Endothelial cell of umbilical vein (primary cell): ENCODE measurements at regions not wholly inside any gene's neighbourhood (a gene's known extent, or its start where the extent isn't known, plus 50 kb on each side); places are given as distances from the start of the nearest gene placed in this dataset.

Source experiments
- BruUV-seq: library from RNA; stranded (reverse); fragments of 400-500 nt; replicated peaks from 2 replicates; lab custom pipeline; 2021; lab: Mats Ljungman, UMichigan
- CTCF ChIA-PET: fragments of 300-600, 350-600 bp; sonication (Branson Sonifier 250); formaldehyde crosslinking; loops from one replicate; lab custom pipeline; 2021; ENCODE audit warnings: antibody characterized with exemption, inconsistent platforms; lab: Charles Lee
- POLR2A ChIA-PET: fragments of 300-600, 350-600 bp; sonication (Branson Sonifier 250); formaldehyde crosslinking; loops from one replicate; lab custom pipeline; 2021; ENCODE audit warnings: antibody characterized with exemption, inconsistent platforms; lab: Charles Lee
- DNase-seq: peaks from one replicate; pipeline ENCODE4 v3.0.0-alpha.2; 2011; ENCODE audit warnings: low read depth, low spot score
- FAIRE-seq: peaks from 2 replicates; lab custom pipeline; 2011; peaks lifted over from hg19 to GRCh38; lab: Jason Lieb, UNC
- H2AFZ ChIP-seq: 2 replicates; pipeline ENCODE4 v1.6.0; 2012; ENCODE audit warnings: low read depth, low read length, control low read depth, inconsistent platforms
- H3K27ac ChIP-seq: 2 replicates; pipeline ENCODE4 v1.5.1; 2011; ENCODE audit warnings: low read depth, mild to moderate bottlenecking, control low read depth, low read length, moderate library complexity; ENCODE audit not compliant: insufficient read depth
- H3K27me3 ChIP-seq, 2 experiments: 2 replicates each; pipeline versions ENCODE4 v1.6.0 to v1.6.1; 2011; ENCODE audit warnings: low read length in 2 of 2, mixed read lengths in 1 of 2; ENCODE audit not compliant: control insufficient read depth in 2 of 2, insufficient read depth in 2 of 2
- H3K36me3 ChIP-seq, 2 experiments: 2 replicates in 1 of 2; 3 replicates in 1 of 2; pipeline ENCODE4 v1.5.1; 2011; ENCODE audit warnings: low read length in 2 of 2, mild to moderate bottlenecking in 1 of 2, moderate library complexity in 1 of 2; ENCODE audit not compliant: control insufficient read depth in 2 of 2, insufficient read depth in 2 of 2; ENCODE audit errors: extremely low read depth in 1 of 2
- H3K4me1 ChIP-seq: 3 replicates; pipeline ENCODE4 v1.5.1; 2011; ENCODE audit warnings: mild to moderate bottlenecking, low read length; ENCODE audit not compliant: control insufficient read depth, insufficient read depth; ENCODE audit errors: extremely low read depth
- H3K4me2 ChIP-seq: 2 replicates; pipeline ENCODE4 v1.6.1; 2011; ENCODE audit warnings: low read length, control low read depth, mixed read lengths; ENCODE audit not compliant: insufficient read depth
- H3K4me3 ChIP-seq, 3 experiments: fragments of 200-600 bp in 1 of 3; sonication (generic), shearing (Covaris generic) in 1 of 3; replicated peaks in 1 of 3; 2 replicates each; pipeline ENCODE4 v1.5.1; 2011 to 2016; ENCODE audit warnings: control low read depth in 3 of 3, low read length in 3 of 3, mild to moderate bottlenecking in 2 of 3, inconsistent platforms in 1 of 3, low read depth in 1 of 3, moderate library complexity in 1 of 3; ENCODE audit not compliant: insufficient read depth in 1 of 3
- H3K79me2 ChIP-seq: 2 replicates; pipeline ENCODE4 v1.6.0; 2012; ENCODE audit warnings: low read length, inconsistent platforms; ENCODE audit not compliant: control insufficient read depth, insufficient read depth
- H3K9ac ChIP-seq: replicated peaks from 2 replicates; pipeline ENCODE3; 2011; ENCODE audit warnings: low read length, control low read depth; ENCODE audit not compliant: insufficient read depth; ENCODE audit errors: extremely low read depth
- H3K9me1 ChIP-seq: replicated peaks from 3 replicates; pipeline ENCODE4 v1.6.0; 2011; ENCODE audit warnings: mild to moderate bottlenecking, low read length; ENCODE audit not compliant: control insufficient read depth, insufficient read depth; ENCODE audit errors: extremely low read depth
- H3K9me3 ChIP-seq: replicated peaks from 2 replicates; pipeline ENCODE4 v1.5.1; 2012; ENCODE audit warnings: low read length, inconsistent platforms; ENCODE audit not compliant: control insufficient read depth, insufficient read depth
- H4K20me1 ChIP-seq: replicated peaks from 2 replicates; pipeline ENCODE3; 2011; ENCODE audit warnings: mild to moderate bottlenecking, low read length; ENCODE audit not compliant: control insufficient read depth, insufficient read depth; ENCODE audit errors: extremely low read depth
- CTCF ChIP-seq, 2 donors: IDR thresholded peaks; 1 replicate in 1 of 2; 2 replicates in 1 of 2; pipeline ENCODE4 v1.5.1; 2011; ENCODE audit warnings: low read length in 2 of 2, mild to moderate bottlenecking in 2 of 2, moderate library complexity in 2 of 2, control low read depth in 1 of 2, inconsistent platforms in 1 of 2, low read depth in 1 of 2; ENCODE audit not compliant: insufficient read depth in 1 of 2; ENCODE audit errors: extremely low read depth in 1 of 2
- EZH2 ChIP-seq: IDR thresholded peaks from 2 replicates; pipeline ENCODE4 v1.6.1; 2012; ENCODE audit warnings: borderline replicate concordance, low read depth, mild to moderate bottlenecking, moderate library complexity, low read length, inconsistent platforms; ENCODE audit not compliant: severe bottlenecking
- FOS ChIP-seq: IDR thresholded peaks from 2 replicates; pipeline ENCODE4 v1.6.1; 2011; ENCODE audit warnings: mild to moderate bottlenecking, low read length, moderate library complexity, borderline replicate concordance; ENCODE audit not compliant: insufficient read depth
- GATA2 ChIP-seq: IDR thresholded peaks from 2 replicates; pipeline ENCODE4 v1.7.0; 2011; ENCODE audit warnings: low read depth, mild to moderate bottlenecking, moderate library complexity, mixed read lengths, low read length; ENCODE audit not compliant: insufficient read length, insufficient read depth
- JUN ChIP-seq: IDR thresholded peaks from 2 replicates; pipeline ENCODE4 v1.6.1; 2011; ENCODE audit warnings: borderline replicate concordance, low read depth; ENCODE audit not compliant: insufficient read length, insufficient read depth
- MAX ChIP-seq: IDR thresholded peaks from 2 replicates; pipeline ENCODE4 v1.6.1; 2011; ENCODE audit not compliant: insufficient read depth, insufficient read length
- MYC ChIP-seq: IDR thresholded peaks from one replicate; pipeline ENCODE4 v1.6.1; 2011; ENCODE audit warnings: mild to moderate bottlenecking, low read depth, low read length
- POLR2A ChIP-seq: IDR thresholded peaks from 2 replicates; pipeline ENCODE4 v1.6.1; 2012; ENCODE audit warnings: low read depth, mild to moderate bottlenecking, control low read depth, low read length
- POLR2AphosphoS5 ChIP-seq: IDR thresholded peaks from 2 replicates; pipeline ENCODE4 v1.6.1; 2012; ENCODE audit warnings: low read depth, mild to moderate bottlenecking, control low read depth, low read length, moderate library complexity; ENCODE audit not compliant: insufficient read depth
- dilution Hi-C: fragments of 300-500 bp; cut with MboI; formaldehyde crosslinking; loops from one replicate; pipeline ENCODE4 v1.15.0; 2019; ENCODE audit warnings: low sequenced_read_pairs; ENCODE audit not compliant: extremely low pct_ligation_motif_present
- intact Hi-C: fragments of 100-400 bp; cut with micrococcal nuclease; formaldehyde crosslinking; loops from one replicate; pipeline ENCODE4 v1.10.0; 2022

- dilution Hi-C loops (no loop called here), intact Hi-C loops (no loop called here)
- no peaks in the 10 kb centered on the region for H3K9me3 ChIP-seq
- TF ChIP-seq JUN (no peak), GATA2 (no peak), POLR2A (no peak), EZH2 (no peak), POLR2AphosphoS5 (no peak), MYC (no peak), MAX (no peak), CTCF (IDR thresholded peaks at IDR 0.05; ENCODE audit: extremely low read depth in 1 of 2, insufficient read depth in 1 of 2, low read depth in 1 of 2, low read length in 2 of 2) (no peak), FOS (no peak)
- H4K20me1 ChIP-seq = no peaks in the 10 kb centered on the region
- no TSS peak for BruUV-seq
- no peaks in the 10 kb centered on the region for H3K9me1 ChIP-seq
- no peak overlapping the region for H3K4me2 ChIP-seq
- H3K9ac ChIP-seq = no peak overlapping the region
- H3K4me1 ChIP-seq = no peaks in the 10 kb centered on the region
- H2AFZ ChIP-seq = no peak overlapping the region
- no peaks in the 10 kb centered on the region for H3K27me3 ChIP-seq
- no peak overlapping the region for H3K4me3 ChIP-seq
- ChIA-PET CTCF (no interaction called here), POLR2A (no interaction called here)
- H3K27ac ChIP-seq = no peak overlapping the region
- H3K36me3 ChIP-seq = no peaks in the 10 kb centered on the region
- DNase-seq = no peak
- no peaks in the 10 kb centered on the region for H3K79me2 ChIP-seq
- FAIRE-seq = no peak
Measured at GRCh38 chr3:146732325-146732724, 127.2 kb upstream of the PLSCR5 start.
